ENCODE measurements at regions not wholly inside any gene's neighbourhood (a gene's known extent, or its start where the extent isn't known, plus 50 kb on each side); places are given as distances from the start of the nearest gene placed in this dataset.

- TF ChIP-seq CTCF (IDR thresholded peaks at IDR 0.05 in 4 of 5, conservative IDR thresholded peaks at IDR 0.05 in 1 of 5), result no peak
- no peak for TF ChIP-seq POLR2A (IDR thresholded peaks at IDR 0.05)
- H3K4me1 ChIP-seq, result no peaks in the 10 kb centered on the region
- no peak overlapping the region for H3K4me3 ChIP-seq
- in situ Hi-C loops (cut with MboI; ENCODE audit: low sequenced_read_pairs in 4 of 4) (no loop called here), intact Hi-C loops (cut with DNase I; ENCODE audit: low total_unique reads) (no loop called here)
- no peaks in the 10 kb centered on the region for H3K36me3 ChIP-seq
- H3K27me3 ChIP-seq, result no peaks in the 10 kb centered on the region
- ATAC-seq, result no peak
- DNase-seq, result no peak
- H3K9me3 ChIP-seq, result no peaks in the 10 kb centered on the region
- H3K27ac ChIP-seq, result no peak overlapping the region
Measured at GRCh38 chr2:228802181-228803071, 468.7 kb downstream of the PID1 start.

GRCh38 chr2:228801451-228801850 lies 469.6 kb downstream of the PID1 start:
- Histone ChIP-seq H3K27ac (no peak overlapping the region), H3K4me1 (no peaks in the 10 kb centered on the region), H3K27me3 (no peaks in the 10 kb centered on the region), H3K36me3 (no peaks in the 10 kb centered on the region), H3K4me3 (no peak overlapping the region), H3K9me3 (no peaks in the 10 kb centered on the region)
- in situ Hi-C loops (cut with MboI; ENCODE audit: low sequenced_read_pairs in 4 of 4), result no loop called here
- TF ChIP-seq CTCF (IDR thresholded peaks at IDR 0.05 in 4 of 5, conservative IDR thresholded peaks at IDR 0.05 in 1 of 5) (no peak), POLR2A (IDR thresholded peaks at IDR 0.05) (no peak)
- ATAC-seq, result no peak
- intact Hi-C loops (cut with DNase I; ENCODE audit: low total_unique reads), result no loop called here
- no peak for DNase-seq

GRCh38 chr2:228799208-228799588 lies 471.9 kb downstream of the PID1 start:
- H3K27me3 ChIP-seq, result no peaks in the 10 kb centered on the region
- H3K9me3 ChIP-seq, result no peaks in the 10 kb centered on the region
- TF ChIP-seq CTCF (IDR thresholded peaks at IDR 0.05 in 4 of 5, conservative IDR thresholded peaks at IDR 0.05 in 1 of 5) (no peak), POLR2A (IDR thresholded peaks at IDR 0.05) (no peak)
- no peak overlapping the region for H3K27ac ChIP-seq
- DNase-seq (no peak), ATAC-seq (no peak)
- in situ Hi-C loops (cut with MboI; ENCODE audit: low sequenced_read_pairs in 4 of 4), result no loop called here
- no peak overlapping the region for H3K4me3 ChIP-seq
- no peaks in the 10 kb centered on the region for H3K36me3 ChIP-seq
- intact Hi-C loops (cut with DNase I; ENCODE audit: low total_unique reads), result no loop called here
- H3K4me1 ChIP-seq, result no peaks in the 10 kb centered on the region

GRCh38 chr2:228798458-228799207 lies 472.5 kb downstream of the PID1 start:
- Histone ChIP-seq H3K4me1 (no peaks in the 10 kb centered on the region), H3K4me3 (no peak overlapping the region), H3K27ac (no peak overlapping the region), H3K9me3 (no peaks in the 10 kb centered on the region), H3K27me3 (no peaks in the 10 kb centered on the region), H3K36me3 (no peaks in the 10 kb centered on the region)
- intact Hi-C loops (cut with DNase I; ENCODE audit: low total_unique reads), result no loop called here
- no peak for DNase-seq
- TF ChIP-seq CTCF (IDR thresholded peaks at IDR 0.05 in 4 of 5, conservative IDR thresholded peaks at IDR 0.05 in 1 of 5) (no peak), POLR2A (IDR thresholded peaks at IDR 0.05) (no peak)
- no peak for ATAC-seq
- in situ Hi-C loops (cut with MboI; ENCODE audit: low sequenced_read_pairs in 4 of 4), result no loop called here
